ENCODE measurements at regions not wholly inside any gene's neighbourhood (a gene's known extent, or its start where the extent isn't known, plus 50 kb on each side); places are given as distances from the start of the nearest gene placed in this dataset.

GRCh38 chr1:201610858-201611257, 71.9 kb downstream of the NAV1 start:
- no peak for DNase-seq (ENCODE audit: low read depth in 2 of 2)

- DNase-seq (ENCODE audit: low read depth in 2 of 2), result no peak
Observed at GRCh38 chr1:201612645-201613044, 73.7 kb downstream of the NAV1 start.

GRCh38 chr1:201614262-201615015, 75.5 kb downstream of the NAV1 start:
- no peak for DNase-seq (ENCODE audit: low read depth in 2 of 2)

GRCh38 chr1:201617157-201617556, 78.2 kb downstream of the NAV1 start:
- DNase-seq (ENCODE audit: low read depth in 2 of 2), result no peak

- DNase-seq (ENCODE audit: low read depth in 2 of 2), result no peak
Observed at GRCh38 chr1:201618389-201618788, 79.5 kb downstream of the NAV1 start.

GRCh38 chr1:201618905-201619304, 80.0 kb downstream of the NAV1 start:
- no peak for DNase-seq (ENCODE audit: low read depth in 2 of 2)

GRCh38 chr1:201619513-201619912, 80.6 kb downstream of the NAV1 start:
- DNase-seq (ENCODE audit: low read depth in 2 of 2), result no peak

GRCh38 chr1:201622353-201622752, 83.4 kb downstream of the NAV1 start:
- DNase-seq (ENCODE audit: low read depth in 2 of 2), result no peak

- no peak for DNase-seq (ENCODE audit: low read depth in 2 of 2)
Observed at GRCh38 chr1:201622824-201623223, 83.9 kb downstream of the NAV1 start.

- DNase-seq (ENCODE audit: low read depth in 2 of 2), result no peak
Observed at GRCh38 chr1:201624741-201625225, 85.9 kb downstream of the NAV1 start.

GRCh38 chr1:201625226-201625761, 86.4 kb downstream of the NAV1 start:
- no peak for DNase-seq (ENCODE audit: low read depth in 2 of 2)

- DNase-seq (ENCODE audit: low read depth in 2 of 2), result no peak
Observed at GRCh38 chr1:201625851-201626251, 86.9 kb downstream of the NAV1 start.

- no peak for DNase-seq (ENCODE audit: low read depth in 2 of 2)
Observed at GRCh38 chr1:201626629-201627275, 87.8 kb downstream of the NAV1 start.

- DNase-seq (ENCODE audit: low read depth in 2 of 2), result no peak
Observed at GRCh38 chr1:201628490-201628889, 89.6 kb downstream of the NAV1 start.

- DNase-seq (ENCODE audit: low read depth in 2 of 2), result no peak
Observed at GRCh38 chr1:201630582-201630981, 91.7 kb downstream of the NAV1 start.

GRCh38 chr1:201631037-201631436, 92.1 kb downstream of the NAV1 start:
- DNase-seq (ENCODE audit: low read depth in 2 of 2), result no peak

- DNase-seq (ENCODE audit: low read depth in 2 of 2), result no peak
Observed at GRCh38 chr1:201632364-201632952, 93.5 kb downstream of the NAV1 start.

- DNase-seq (ENCODE audit: low read depth in 2 of 2), result no peak
Observed at GRCh38 chr1:201633297-201633696, 94.4 kb downstream of the NAV1 start.

GRCh38 chr1:201633811-201634210, 94.9 kb downstream of the NAV1 start:
- DNase-seq (ENCODE audit: low read depth in 2 of 2), result no peak

- DNase-seq (ENCODE audit: low read depth in 2 of 2), result no peak
Observed at GRCh38 chr1:201634261-201634660, 95.3 kb downstream of the NAV1 start.

- no peak for DNase-seq (ENCODE audit: low read depth in 2 of 2)
Observed at GRCh38 chr1:201636097-201636496, 97.2 kb downstream of the NAV1 start.

GRCh38 chr1:201636510-201636971, 97.6 kb downstream of the NAV1 start:
- DNase-seq (ENCODE audit: low read depth in 2 of 2), result no peak

All from stimulated activated CD4-positive, alpha-beta T cell treated with anti-CD3 and anti-CD28 coated beads, Interleukin-1b, Interleukin-23, amount 100 ng/mL, for 1 hour (primary cell).